ENCODE measurements at regions not wholly inside any gene's neighbourhood (a gene's known extent, or its start where the extent isn't known, plus 50 kb on each side); places are given as distances from the start of the nearest gene placed in this dataset.

DNA sequence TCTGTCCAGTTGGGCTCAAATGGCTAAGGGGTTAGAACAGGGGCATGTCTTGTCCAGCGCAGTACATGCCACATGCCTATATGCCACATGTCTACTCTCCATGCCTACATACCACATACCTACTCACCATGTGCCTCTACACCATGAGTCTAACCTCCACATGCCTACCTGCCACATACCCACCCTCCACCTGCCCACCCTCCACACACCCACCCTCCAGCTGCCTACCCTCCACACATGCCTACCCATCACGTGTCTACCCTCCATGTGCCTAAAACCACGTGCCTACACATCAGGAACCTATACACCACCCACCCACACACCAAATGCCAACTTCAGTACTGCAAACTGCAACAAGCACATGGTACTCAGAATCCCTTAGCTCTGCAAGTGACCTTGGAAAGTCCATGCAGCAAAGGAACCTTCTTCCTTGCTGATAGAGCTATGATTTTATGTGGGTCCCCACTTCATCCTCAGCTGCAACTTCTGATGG, 113.0 kb upstream of the CST7 start:
- H3K27ac ChIP-seq (ENCODE audit: low read length): no peak overlapping the region
- DNase-seq (ENCODE audit: low read depth, low spot score): no peak
- H3K27me3 ChIP-seq (ENCODE audit: control insufficient read depth, insufficient read depth, low read length): no peaks in the 10 kb centered on the region
- no peak overlapping the region for H3K4me3 ChIP-seq (ENCODE audit: low read length)
- H3K4me1 ChIP-seq (ENCODE audit: control insufficient read depth, insufficient read depth, low read length): no peaks in the 10 kb centered on the region
- no CpG with 5 or more reads among the region's 3 CpGs for WGBS (ENCODE audit: insufficient coverage, insufficient read length)
- H3K36me3 ChIP-seq (ENCODE audit: control insufficient read depth, insufficient read depth, low read length): no peaks in the 10 kb centered on the region
- H3K9me3 ChIP-seq (ENCODE audit: control insufficient read depth, insufficient read depth, low read length): no peaks in the 10 kb centered on the region

DNA sequence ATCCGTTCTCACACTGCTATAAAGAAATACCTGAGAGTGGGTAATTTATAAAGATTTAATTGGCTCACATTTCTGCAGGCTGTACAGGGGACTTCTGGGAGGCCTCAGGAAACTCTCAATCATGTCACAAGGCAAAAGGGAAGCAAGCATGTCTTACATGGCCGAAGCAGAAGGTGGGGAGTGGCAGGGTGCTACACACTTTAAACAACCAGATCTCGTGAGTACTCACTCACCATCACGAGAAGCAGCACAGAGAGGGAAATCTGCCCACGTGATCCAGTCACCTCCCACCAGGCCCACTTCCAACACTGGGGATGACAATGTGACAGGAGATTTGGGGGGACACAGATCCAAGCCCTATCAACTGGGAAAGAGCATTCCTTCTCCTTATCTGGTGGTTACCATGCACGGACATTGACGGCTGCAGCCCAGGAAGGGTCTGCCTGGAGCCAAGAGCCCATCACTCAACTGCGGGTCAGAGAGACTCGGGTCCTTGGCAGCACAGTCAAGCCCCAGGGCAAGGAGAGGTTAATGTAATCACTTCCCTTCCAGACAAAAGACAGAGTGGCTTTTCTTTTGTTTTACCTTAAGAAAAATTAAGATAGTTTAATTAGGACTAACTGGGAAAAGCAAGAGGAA, 112.3 kb upstream of the CST7 start:
- no CpG with 5 or more reads among the region's 9 CpGs for WGBS (ENCODE audit: insufficient coverage, insufficient read length)

DNA sequence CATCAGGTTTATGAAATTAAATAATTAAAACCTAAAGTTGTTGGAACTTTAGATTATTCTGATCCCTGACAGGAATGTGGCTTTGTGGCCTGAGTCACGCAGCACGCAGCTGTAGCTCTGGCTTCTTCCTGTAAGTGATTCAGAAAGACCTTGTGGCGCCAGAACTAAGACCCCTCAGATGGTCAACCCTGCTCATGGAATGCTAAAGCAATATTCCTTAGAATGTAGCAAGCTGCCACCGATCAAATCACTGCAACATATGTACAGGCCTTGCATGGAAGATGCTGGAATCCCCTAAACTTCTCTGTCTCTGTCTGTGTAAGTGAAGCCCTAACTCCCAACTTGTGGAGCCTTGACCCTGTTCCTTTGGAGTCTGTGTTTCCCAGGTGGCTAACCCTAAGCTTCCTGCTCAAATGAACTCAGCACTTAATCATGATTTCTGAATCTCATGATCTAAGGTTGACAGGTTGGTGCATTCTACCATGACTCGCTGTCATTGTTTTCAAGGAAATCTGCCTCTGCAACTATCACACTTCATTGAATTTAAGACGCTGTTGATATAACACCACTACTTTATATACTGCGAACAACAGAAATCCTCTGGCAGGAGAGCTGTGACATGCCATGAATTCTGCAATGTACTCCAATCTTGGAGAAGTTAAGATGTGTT, 111.2 kb upstream of the CST7 start:
- no peak overlapping the region for H3K27ac ChIP-seq (ENCODE audit: low read length)
- H3K4me3 ChIP-seq (ENCODE audit: low read length): no peak overlapping the region
- H3K36me3 ChIP-seq (ENCODE audit: control insufficient read depth, insufficient read depth, low read length): no peaks in the 10 kb centered on the region
- DNase-seq (ENCODE audit: low read depth, low spot score): no peak
- no peaks in the 10 kb centered on the region for H3K27me3 ChIP-seq (ENCODE audit: control insufficient read depth, insufficient read depth, low read length)
- no peaks in the 10 kb centered on the region for H3K4me1 ChIP-seq (ENCODE audit: control insufficient read depth, insufficient read depth, low read length)
- H3K9me3 ChIP-seq (ENCODE audit: control insufficient read depth, insufficient read depth, low read length): no peaks in the 10 kb centered on the region
- WGBS (ENCODE audit: insufficient coverage, insufficient read length): no CpG with 5 or more reads among the region's 7 CpGs

More for the DNA sequence above, 112.3 kb upstream of the CST7 start:
- Histone ChIP-seq H3K4me3 (ENCODE audit: low read length) (no peak overlapping the region), H3K36me3 (ENCODE audit: control insufficient read depth, insufficient read depth, low read length) (no peaks in the 10 kb centered on the region), H3K27me3 (ENCODE audit: control insufficient read depth, insufficient read depth, low read length) (no peaks in the 10 kb centered on the region), H3K9me3 (ENCODE audit: control insufficient read depth, insufficient read depth, low read length) (no peaks in the 10 kb centered on the region), H3K27ac (ENCODE audit: low read length) (no peak overlapping the region), H3K4me1 (ENCODE audit: control insufficient read depth, insufficient read depth, low read length) (no peaks in the 10 kb centered on the region)
- DNase-seq (ENCODE audit: low read depth, low spot score): no peak

DNA sequence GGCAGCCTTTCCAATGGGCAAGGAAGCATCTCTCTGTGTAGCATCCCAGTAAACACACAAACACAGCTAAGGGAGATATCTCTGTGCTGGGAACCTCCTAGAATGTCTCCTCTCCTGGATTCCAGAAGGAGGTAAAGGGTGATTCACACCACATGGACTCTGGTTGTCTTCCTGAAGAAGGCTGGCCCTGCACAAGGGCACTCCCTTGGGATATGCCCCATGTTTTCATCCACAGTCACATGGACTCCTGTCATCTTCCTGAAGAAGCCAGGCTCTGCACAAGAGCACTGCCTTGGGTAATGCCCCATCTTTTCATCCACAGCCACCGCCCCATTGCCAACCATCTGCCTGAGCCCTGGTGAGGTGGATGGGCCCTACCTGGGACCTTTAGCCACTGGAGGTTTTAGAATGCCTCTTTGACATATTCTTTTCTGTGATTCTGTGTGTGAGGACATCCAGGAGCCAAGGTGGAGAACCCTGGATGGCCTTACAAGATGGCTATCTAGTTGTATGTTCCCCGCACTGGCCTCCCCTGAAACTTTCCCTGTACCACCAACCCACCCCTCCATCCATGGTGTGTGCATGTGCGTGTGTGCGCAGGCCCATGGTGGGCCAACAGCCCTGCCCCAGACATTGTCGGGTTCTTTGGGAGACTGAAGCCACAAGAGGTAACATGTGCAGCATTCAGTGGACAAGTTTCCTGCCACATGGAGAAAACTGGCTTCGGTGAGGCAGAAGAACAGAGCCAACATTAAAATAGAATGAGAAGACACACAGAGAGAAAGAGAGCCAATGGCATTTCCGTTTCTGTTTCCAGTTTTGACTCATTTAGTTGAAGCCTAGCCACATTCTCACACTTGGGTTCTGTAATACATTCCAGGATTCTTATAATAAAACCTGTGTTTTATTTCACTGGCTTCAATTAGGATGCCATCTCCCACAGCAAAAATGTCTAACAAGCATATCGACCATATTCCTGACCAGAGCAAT, 110.2 kb upstream of the CST7 start:
- WGBS (ENCODE audit: insufficient coverage, insufficient read length): no CpG with 5 or more reads among the region's 8 CpGs
- no peaks in the 10 kb centered on the region for H3K4me1 ChIP-seq (ENCODE audit: control insufficient read depth, insufficient read depth, low read length)

DNA sequence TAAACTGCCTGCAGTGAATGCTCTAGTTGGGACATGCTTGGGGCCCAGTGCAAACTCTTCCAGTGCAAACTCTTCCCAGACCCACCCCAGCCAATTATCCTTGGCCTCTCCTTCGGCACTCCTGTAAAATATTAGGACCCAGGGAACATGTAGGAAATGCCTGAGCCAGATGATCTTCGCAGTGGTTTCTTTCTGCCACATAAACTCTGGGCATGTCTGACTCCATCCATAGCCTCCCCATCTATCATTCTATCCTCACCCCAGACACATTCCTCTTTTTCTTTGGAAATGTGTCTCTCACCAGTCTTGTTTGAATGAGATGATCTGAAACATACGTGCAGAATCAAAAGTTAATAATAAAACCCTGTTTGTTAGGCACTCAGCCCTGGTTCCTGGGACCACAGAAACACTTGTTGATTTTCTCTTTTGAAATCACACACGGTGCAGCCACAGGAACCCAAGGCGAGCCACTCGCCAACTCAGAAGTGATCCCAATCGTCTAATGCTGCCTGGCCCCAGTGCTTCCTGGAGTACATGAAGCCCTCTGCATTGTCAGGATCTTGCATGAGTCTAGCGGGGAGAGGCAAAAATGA, 108.9 kb upstream of the CST7 start:
- no peak for DNase-seq (ENCODE audit: low read depth, low spot score)
- Histone ChIP-seq H3K36me3 (ENCODE audit: control insufficient read depth, insufficient read depth, low read length) (no peaks in the 10 kb centered on the region), H3K4me1 (ENCODE audit: control insufficient read depth, insufficient read depth, low read length) (no peaks in the 10 kb centered on the region), H3K27me3 (ENCODE audit: control insufficient read depth, insufficient read depth, low read length) (no peaks in the 10 kb centered on the region), H3K9me3 (ENCODE audit: control insufficient read depth, insufficient read depth, low read length) (no peaks in the 10 kb centered on the region), H3K4me3 (ENCODE audit: low read length) (no peak overlapping the region), H3K27ac (ENCODE audit: low read length) (no peak overlapping the region)
- no CpG with 5 or more reads among the region's 8 CpGs for whole genome bisulfite sequencing (ENCODE audit: insufficient coverage, insufficient read length)

More for the DNA sequence above, 110.2 kb upstream of the CST7 start:
- H3K9me3 ChIP-seq (ENCODE audit: control insufficient read depth, insufficient read depth, low read length): no peaks in the 10 kb centered on the region
- no peak overlapping the region for H3K27ac ChIP-seq (ENCODE audit: low read length)
- no peaks in the 10 kb centered on the region for H3K27me3 ChIP-seq (ENCODE audit: control insufficient read depth, insufficient read depth, low read length)
- H3K4me3 ChIP-seq (ENCODE audit: low read length): no peak overlapping the region
- H3K36me3 ChIP-seq (ENCODE audit: control insufficient read depth, insufficient read depth, low read length): no peaks in the 10 kb centered on the region
- DNase-seq (ENCODE audit: low read depth, low spot score): no peak

DNA sequence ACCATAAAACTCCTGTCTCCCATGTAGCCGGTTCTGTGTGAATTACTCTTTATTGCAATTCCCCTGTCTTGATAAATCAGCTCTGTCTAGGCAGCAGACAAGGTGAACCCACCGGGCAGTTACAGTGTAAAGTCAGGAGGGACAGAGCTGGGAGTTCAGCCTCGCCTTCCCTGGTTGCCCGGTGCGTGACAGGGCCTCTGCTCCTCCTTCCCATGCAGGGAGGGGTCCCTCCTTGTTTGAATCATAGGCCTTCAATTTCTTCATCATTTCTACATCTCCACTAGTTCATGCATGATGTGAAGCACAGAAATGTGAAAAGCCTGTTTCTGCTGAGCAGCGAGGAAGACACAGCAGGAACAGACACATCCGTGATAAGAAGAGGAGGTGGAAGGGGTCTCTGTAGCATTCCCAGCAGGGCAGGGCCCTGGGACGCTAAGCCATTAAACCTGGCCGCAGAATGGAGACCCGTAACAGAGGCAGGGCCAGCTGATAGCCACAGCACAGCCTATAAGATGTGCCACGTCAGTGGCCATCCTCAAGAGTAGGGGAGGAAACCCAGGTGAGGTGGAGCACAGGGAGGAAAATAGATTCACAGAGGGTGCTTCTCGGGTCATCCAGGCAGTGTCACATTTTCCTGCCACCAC, 106.7 kb upstream of the CST7 start:
- DNase-seq (ENCODE audit: low read depth, low spot score): no peak
- H3K27me3 ChIP-seq (ENCODE audit: control insufficient read depth, insufficient read depth, low read length): no peaks in the 10 kb centered on the region
- H3K27ac ChIP-seq (ENCODE audit: low read length): no peak overlapping the region
- WGBS (ENCODE audit: insufficient coverage, insufficient read length): no CpG with 5 or more reads among the region's 12 CpGs
- H3K4me3 ChIP-seq (ENCODE audit: low read length): no peak overlapping the region
- H3K4me1 ChIP-seq (ENCODE audit: control insufficient read depth, insufficient read depth, low read length): no peaks in the 10 kb centered on the region
- no peaks in the 10 kb centered on the region for H3K36me3 ChIP-seq (ENCODE audit: control insufficient read depth, insufficient read depth, low read length)
- no peaks in the 10 kb centered on the region for H3K9me3 ChIP-seq (ENCODE audit: control insufficient read depth, insufficient read depth, low read length)

DNA sequence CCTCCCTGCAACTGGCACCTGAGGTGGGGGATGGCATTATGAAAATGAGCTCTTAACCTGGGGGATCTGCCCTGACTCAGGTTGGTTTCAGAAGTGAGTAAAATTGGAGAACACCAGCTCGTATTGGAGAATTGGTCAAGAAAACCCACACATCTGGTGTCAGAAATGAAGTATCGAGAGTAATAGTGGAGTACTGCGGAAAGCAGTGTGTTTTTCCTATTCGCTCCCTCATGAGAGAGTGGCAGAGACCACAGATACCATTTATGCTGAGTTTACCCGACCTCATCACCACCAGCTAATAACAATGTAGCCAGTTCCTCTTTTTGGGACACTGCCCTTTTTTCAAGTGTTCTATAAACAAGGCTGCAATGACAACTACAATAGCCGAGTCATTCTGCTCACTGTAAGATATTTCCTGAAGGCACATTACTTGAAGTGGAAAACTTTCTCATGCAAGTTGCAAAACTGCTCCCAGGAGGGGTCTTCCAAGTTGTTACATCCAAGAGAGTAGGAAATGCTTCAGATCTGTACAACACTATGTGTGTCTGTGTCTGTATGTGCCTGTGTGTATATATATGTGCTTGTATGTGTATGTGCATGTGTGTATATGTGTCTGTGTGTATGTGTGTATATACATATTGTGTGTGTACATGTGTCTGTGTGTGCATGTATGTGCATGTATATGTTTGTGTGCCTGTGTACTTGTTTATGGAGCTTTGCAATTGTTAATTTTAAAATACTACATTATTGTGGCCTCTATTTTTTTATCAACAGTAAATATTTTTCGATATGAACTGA, 106.0 kb upstream of the CST7 start:
- H3K36me3 ChIP-seq (ENCODE audit: control insufficient read depth, insufficient read depth, low read length): no peaks in the 10 kb centered on the region
- no peaks in the 10 kb centered on the region for H3K27me3 ChIP-seq (ENCODE audit: control insufficient read depth, insufficient read depth, low read length)
- no peak for DNase-seq (ENCODE audit: low read depth, low spot score)
- H3K4me1 ChIP-seq (ENCODE audit: control insufficient read depth, insufficient read depth, low read length): no peaks in the 10 kb centered on the region
- H3K9me3 ChIP-seq (ENCODE audit: control insufficient read depth, insufficient read depth, low read length): no peaks in the 10 kb centered on the region
- WGBS (ENCODE audit: insufficient coverage, insufficient read length): no CpG with 5 or more reads among the region's 7 CpGs
- H3K27ac ChIP-seq (ENCODE audit: low read length): no peak overlapping the region
- H3K4me3 ChIP-seq (ENCODE audit: low read length): no peak overlapping the region

DNA sequence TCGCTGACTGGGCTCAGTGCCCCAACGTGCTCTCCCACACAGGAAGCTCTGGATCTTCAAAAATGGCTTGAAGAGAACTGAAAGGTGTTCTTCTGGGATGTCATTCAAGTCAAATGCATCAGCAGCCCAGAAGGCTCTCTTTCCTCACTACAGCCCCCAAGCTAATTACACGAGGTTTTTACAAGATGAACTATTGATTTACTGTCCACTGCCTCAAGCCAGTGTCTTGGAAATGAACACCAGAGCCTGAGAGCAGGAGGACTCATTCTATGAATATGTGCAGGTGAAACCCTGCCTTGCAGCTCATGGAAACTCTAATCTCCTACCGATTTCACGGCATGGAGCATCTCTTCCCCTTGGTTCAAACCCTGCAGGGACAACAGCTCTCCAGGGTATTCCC, 98.9 kb upstream of the CST7 start:
- Histone ChIP-seq H3K4me3 (ENCODE audit: low read length) (no peak overlapping the region), H3K27ac (ENCODE audit: low read length) (no peak overlapping the region), H3K36me3 (ENCODE audit: control insufficient read depth, insufficient read depth, low read length) (no peaks in the 10 kb centered on the region), H3K4me1 (ENCODE audit: control insufficient read depth, insufficient read depth, low read length) (no peaks in the 10 kb centered on the region), H3K27me3 (ENCODE audit: control insufficient read depth, insufficient read depth, low read length) (no peaks in the 10 kb centered on the region), H3K9me3 (ENCODE audit: control insufficient read depth, insufficient read depth, low read length) (no peaks in the 10 kb centered on the region)
- no peak for DNase-seq (ENCODE audit: low read depth, low spot score)
- WGBS (ENCODE audit: insufficient coverage, insufficient read length): no CpG with 5 or more reads among the region's 5 CpGs

DNA sequence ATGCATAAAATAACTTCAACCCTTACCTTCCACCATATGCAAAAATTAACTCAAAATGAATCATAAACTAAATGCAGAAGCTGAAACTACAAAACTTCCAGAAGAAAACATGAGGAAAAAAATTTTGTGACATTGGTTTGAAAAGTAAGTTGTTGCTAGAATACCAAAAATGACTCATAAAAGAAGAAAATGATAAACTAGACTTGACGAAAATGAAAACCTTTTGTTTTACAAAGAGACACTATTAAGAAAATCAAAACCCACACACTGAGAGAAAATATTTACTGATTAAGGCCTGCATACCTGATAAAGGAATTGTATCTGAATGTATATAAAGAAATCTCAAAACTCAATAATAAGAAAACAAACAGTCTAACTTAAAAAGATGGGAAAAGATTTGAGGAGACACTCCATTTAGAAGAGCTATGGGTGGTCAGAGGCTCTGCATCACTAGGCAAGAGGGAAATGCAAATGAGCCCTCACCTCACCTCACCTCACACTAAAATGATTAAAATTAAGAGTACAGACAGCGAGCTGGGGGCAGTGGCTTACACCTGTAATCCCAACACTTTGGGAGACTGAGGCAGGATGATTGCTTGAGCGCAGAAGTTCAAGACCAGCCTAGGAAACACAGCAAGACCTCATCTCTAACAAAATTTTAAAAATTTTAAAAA, 97.6 kb upstream of the CST7 start:
- Histone ChIP-seq H3K36me3 (ENCODE audit: control insufficient read depth, insufficient read depth, low read length) (no peaks in the 10 kb centered on the region), H3K4me1 (ENCODE audit: control insufficient read depth, insufficient read depth, low read length) (no peaks in the 10 kb centered on the region), H3K27ac (ENCODE audit: low read length) (no peak overlapping the region), H3K9me3 (ENCODE audit: control insufficient read depth, insufficient read depth, low read length) (no peaks in the 10 kb centered on the region), H3K27me3 (ENCODE audit: control insufficient read depth, insufficient read depth, low read length) (no peaks in the 10 kb centered on the region; the same call in 1 of the 2 replicates), H3K4me3 (ENCODE audit: low read length) (no peak overlapping the region)
- DNase-seq (ENCODE audit: low read depth, low spot score): no peak
- no CpG with 5 or more reads among the region's 3 CpGs for WGBS (ENCODE audit: insufficient coverage, insufficient read length)
